Suprapubic skin (tissue), 4 donors: ENCODE measurements at regions not wholly inside any gene's neighbourhood (a gene's known extent, or its start where the extent isn't known, plus 50 kb on each side); places are given as distances from the start of the nearest gene placed in this dataset.

Experiments used
- DNase-seq, 2 donors: peaks; one replicate each; pipeline ENCODE4 v3.0.0-alpha.2; 2019; ENCODE audit warnings: low spot score in 2 of 2
- H3K27ac ChIP-seq: fragments of 200-600 bp; sonication (generic); one replicate; pipeline ENCODE4 v1.5.1; 2019
- H3K27me3 ChIP-seq: fragments of 200-600 bp; sonication (generic); one replicate; pipeline ENCODE4 v1.5.1; 2019
- H3K36me3 ChIP-seq: fragments of 200-600 bp; sonication (generic); one replicate; pipeline ENCODE4 v1.5.1; 2019
- H3K4me1 ChIP-seq: fragments of 200-600 bp; sonication (generic); one replicate; pipeline ENCODE4 v1.5.1; 2019
- H3K4me3 ChIP-seq: fragments of 200-600 bp; sonication (generic); one replicate; pipeline ENCODE4 v1.5.1; 2019; ENCODE audit warnings: mild to moderate bottlenecking
- H3K9me3 ChIP-seq: fragments of 200-600 bp; sonication (generic); one replicate; pipeline ENCODE4 v1.5.1; 2019
- CTCF ChIP-seq, 2 donors: fragments of 200-600 bp in 1 of 2; fragments of 450-650 bp in 1 of 2; sonication (generic) in 1 of 2; IDR thresholded peaks; one replicate each; pipeline ENCODE4 v1.5.1; 2016 to 2019; ENCODE audit warnings: antibody characterized with exemption in 2 of 2, mild to moderate bottlenecking in 1 of 2, moderate library complexity in 1 of 2
- EP300 ChIP-seq: sonication (generic); formaldehyde crosslinking; IDR thresholded peaks from one replicate; pipeline ENCODE4 v1.6.1; 2017; ENCODE audit warnings: antibody characterized with exemption
- POLR2A ChIP-seq, 2 donors: fragments of 450-650 bp; IDR thresholded peaks; one replicate each; pipeline ENCODE4 v1.6.1; 2017; ENCODE audit warnings: antibody characterized with exemption in 2 of 2, mild to moderate bottlenecking in 2 of 2, moderate library complexity in 2 of 2
- POLR2AphosphoS5 ChIP-seq, 3 donors: sonication (generic); formaldehyde crosslinking; IDR thresholded peaks; one replicate each; pipeline ENCODE4 v1.6.1; 2017; ENCODE audit warnings: antibody characterized with exemption in 3 of 3
- WGBS: methylation state at CpG from one replicate; pipeline ENCODE4 v1.1.5; 2018; 5-methylcytosine and 5-hydroxymethylcytosine counted together

GRCh38 chr13:26941345-26942174, 181.0 kb upstream of the GPR12 start:
- H3K36me3 ChIP-seq, result no peaks in the 10 kb centered on the region
- no peaks in the 10 kb centered on the region for H3K4me1 ChIP-seq
- no peaks in the 10 kb centered on the region for H3K9me3 ChIP-seq
- no peak for DNase-seq
- peaks cover 3% of the 10 kb centered on the region for H3K27me3 ChIP-seq
- whole genome bisulfite sequencing, result 48% methylated on average over 6 of the region's 7 CpGs
- H3K4me3 ChIP-seq, result no peak overlapping the region
- TF ChIP-seq POLR2A (IDR thresholded peaks at IDR 0.05), result no peak
- no peak for TF ChIP-seq CTCF (IDR thresholded peaks at IDR 0.05)
- no peak for TF ChIP-seq EP300
- TF ChIP-seq POLR2AphosphoS5 (IDR thresholded peaks at IDR 0.05), result no peak
- no peak overlapping the region for H3K27ac ChIP-seq

GRCh38 chr13:26934096-26934495, 173.5 kb upstream of the GPR12 start:
- Histone ChIP-seq H3K4me3 (no peak overlapping the region), H3K27me3 (no peaks in the 10 kb centered on the region), H3K36me3 (no peaks in the 10 kb centered on the region), H3K4me1 (peaks cover 3% of the 10 kb centered on the region), H3K27ac (no peak overlapping the region), H3K9me3 (no peaks in the 10 kb centered on the region)
- TF ChIP-seq CTCF (IDR thresholded peaks at IDR 0.05), result no peak
- TF ChIP-seq EP300, result no peak
- no peak for TF ChIP-seq POLR2A (IDR thresholded peaks at IDR 0.05)
- TF ChIP-seq POLR2AphosphoS5 (IDR thresholded peaks at IDR 0.05), result no peak
- DNase-seq, result no peak
- WGBS, result 87% methylated on average over 6 of the region's 7 CpGs

DNA sequence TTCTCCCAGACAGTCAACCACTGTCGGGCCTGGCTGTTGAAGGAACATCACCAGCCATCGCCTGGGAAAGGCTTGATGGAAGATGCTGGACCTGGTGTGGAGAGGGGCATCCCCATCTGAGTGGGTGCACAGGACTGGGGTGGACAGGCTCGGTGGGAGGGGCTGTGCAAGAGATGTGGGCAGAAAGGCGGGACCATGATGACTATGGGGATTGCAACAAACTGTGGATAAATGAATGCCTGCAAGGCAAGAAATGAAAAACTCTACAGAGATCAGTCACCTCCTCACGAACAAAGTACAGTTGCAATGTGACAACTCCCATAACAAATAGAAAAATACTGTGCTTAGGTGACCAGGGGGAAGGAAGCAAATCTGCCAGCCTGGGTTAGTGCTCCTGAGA, 171.9 kb upstream of the GPR12 start:
- H3K4me3 ChIP-seq, result no peak overlapping the region
- 89% methylated on average over 5 of the region's 5 CpGs for WGBS
- H3K9me3 ChIP-seq, result no peaks in the 10 kb centered on the region
- no peak overlapping the region for H3K27ac ChIP-seq
- H3K4me1 ChIP-seq, result peaks cover 3% of the 10 kb centered on the region
- TF ChIP-seq POLR2A (IDR thresholded peaks at IDR 0.05) (no peak), EP300 (no peak), POLR2AphosphoS5 (IDR thresholded peaks at IDR 0.05) (no peak), CTCF (IDR thresholded peaks at IDR 0.05) (no peak)
- no peaks in the 10 kb centered on the region for H3K27me3 ChIP-seq
- H3K36me3 ChIP-seq, result no peaks in the 10 kb centered on the region
- no peak for DNase-seq

- Histone ChIP-seq H3K27me3 (no peaks in the 10 kb centered on the region), H3K4me3 (no peak overlapping the region), H3K27ac (no peak overlapping the region), H3K4me1 (peaks cover 3% of the 10 kb centered on the region), H3K36me3 (no peaks in the 10 kb centered on the region), H3K9me3 (no peaks in the 10 kb centered on the region)
- DNase-seq, result no peak
- peak; percentile 68 to 93 for TF ChIP-seq CTCF (IDR thresholded peaks at IDR 0.05)
- TF ChIP-seq EP300, result no peak
- WGBS, result 13% methylated on average over 20 of the region's 21 CpGs
Measured at GRCh38 chr13:26929971-26930730, 169.6 kb upstream of the GPR12 start.

DNA sequence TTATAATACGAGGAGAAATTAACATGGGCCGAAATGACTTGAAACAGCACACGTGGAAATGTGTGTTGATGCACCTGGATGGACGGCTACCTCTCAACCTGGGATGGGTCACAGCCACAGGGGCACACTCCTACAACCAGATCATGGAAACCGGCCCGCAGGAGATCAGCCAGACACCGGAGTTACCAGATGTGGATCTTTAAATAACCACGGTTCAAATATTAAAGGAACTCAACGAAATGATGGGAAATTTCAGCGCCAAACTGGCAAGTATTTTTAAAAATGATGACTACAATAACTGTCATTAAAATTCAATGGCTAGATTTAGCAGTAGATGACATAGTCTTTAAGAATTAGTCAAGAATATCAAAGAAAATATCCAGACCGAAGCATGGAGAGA, 166.9 kb upstream of the GPR12 start:
- WGBS, result 82% methylated on average over 11 of the region's 11 CpGs
- DNase-seq, result no peak
- Histone ChIP-seq H3K4me1 (peaks cover 3% of the 10 kb centered on the region), H3K9me3 (no peaks in the 10 kb centered on the region), H3K27me3 (no peaks in the 10 kb centered on the region), H3K36me3 (no peaks in the 10 kb centered on the region), H3K4me3 (no peak overlapping the region), H3K27ac (no peak overlapping the region)
- TF ChIP-seq EP300 (no peak), POLR2A (IDR thresholded peaks at IDR 0.05) (no peak), POLR2AphosphoS5 (IDR thresholded peaks at IDR 0.05) (no peak), CTCF (IDR thresholded peaks at IDR 0.05) (no peak)
